A673 (cell line): ENCODE measurements at regions not wholly inside any gene's neighbourhood (a gene's known extent, or its start where the extent isn't known, plus 50 kb on each side); places are given as distances from the start of the nearest gene placed in this dataset.

Experiments
- EZH2 ChIP-seq: fragments of 200-600 bp; sonication (generic); IDR thresholded peaks from 2 replicates; pipeline ENCODE4 v1.6.1; 2017; ENCODE audit warnings: borderline replicate concordance, low read depth, mild to moderate bottlenecking, mixed read lengths, antibody characterized with exemption, low read length; ENCODE audit not compliant: poor library complexity, severe bottlenecking
- TF ChIP-seq, protein P1 (sequence below): fragments of 300-800, 200-600 bp; sonication (generic); conservative IDR thresholded peaks from 2 replicates; pipeline ENCODE4 v1.5.1; 2017; ENCODE audit warnings: low read depth, mild to moderate bottlenecking, antibody characterized with exemption, low read length, moderate library complexity, mixed read lengths

DNA sequence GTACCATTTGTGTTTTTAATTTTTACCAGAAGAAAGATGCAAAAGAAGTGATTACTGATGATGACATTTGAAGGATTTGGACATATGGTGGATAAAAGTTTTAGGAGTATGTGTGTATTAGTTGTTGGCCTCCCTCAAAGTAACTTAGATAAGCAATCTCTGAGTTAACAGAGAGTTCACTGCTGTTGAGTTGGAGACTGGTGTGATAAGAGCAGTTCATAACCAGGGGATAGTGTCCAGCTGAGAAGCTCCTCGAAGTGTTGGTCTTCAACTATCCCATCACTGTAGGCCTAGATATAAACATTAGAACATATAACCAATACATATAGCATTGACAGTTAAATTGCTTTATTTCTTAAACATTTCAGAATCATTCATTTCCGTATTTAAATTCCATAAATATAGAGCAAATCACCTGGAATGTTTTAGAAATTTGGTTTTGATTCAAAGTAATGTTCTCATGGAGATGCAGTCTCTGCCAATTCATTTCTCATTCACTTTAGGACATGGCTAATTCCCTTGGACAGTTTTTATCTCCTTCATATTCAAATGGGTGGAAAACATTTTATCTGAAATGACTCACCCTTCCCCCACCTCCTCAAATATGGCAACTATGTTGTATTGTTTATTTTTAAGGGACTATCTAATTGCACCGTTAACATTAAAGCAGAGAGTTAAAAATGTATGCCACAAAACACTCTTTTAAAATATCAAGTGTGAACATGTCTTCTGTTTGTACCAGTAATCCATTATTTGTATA is 136.8 kb upstream of the SLC4A4 start:
- TF ChIP-seq, protein P1, sequence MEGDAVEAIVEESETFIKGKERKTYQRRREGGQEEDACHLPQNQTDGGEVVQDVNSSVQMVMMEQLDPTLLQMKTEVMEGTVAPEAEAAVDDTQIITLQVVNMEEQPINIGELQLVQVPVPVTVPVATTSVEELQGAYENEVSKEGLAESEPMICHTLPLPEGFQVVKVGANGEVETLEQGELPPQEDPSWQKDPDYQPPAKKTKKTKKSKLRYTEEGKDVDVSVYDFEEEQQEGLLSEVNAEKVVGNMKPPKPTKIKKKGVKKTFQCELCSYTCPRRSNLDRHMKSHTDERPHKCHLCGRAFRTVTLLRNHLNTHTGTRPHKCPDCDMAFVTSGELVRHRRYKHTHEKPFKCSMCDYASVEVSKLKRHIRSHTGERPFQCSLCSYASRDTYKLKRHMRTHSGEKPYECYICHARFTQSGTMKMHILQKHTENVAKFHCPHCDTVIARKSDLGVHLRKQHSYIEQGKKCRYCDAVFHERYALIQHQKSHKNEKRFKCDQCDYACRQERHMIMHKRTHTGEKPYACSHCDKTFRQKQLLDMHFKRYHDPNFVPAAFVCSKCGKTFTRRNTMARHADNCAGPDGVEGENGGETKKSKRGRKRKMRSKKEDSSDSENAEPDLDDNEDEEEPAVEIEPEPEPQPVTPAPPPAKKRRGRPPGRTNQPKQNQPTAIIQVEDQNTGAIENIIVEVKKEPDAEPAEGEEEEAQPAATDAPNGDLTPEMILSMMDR, result no peak
- TF ChIP-seq EZH2, result no peak
